ENCODE measurements at regions not wholly inside any gene's neighbourhood (a gene's known extent, or its start where the extent isn't known, plus 50 kb on each side); places are given as distances from the start of the nearest gene placed in this dataset.

DNA sequence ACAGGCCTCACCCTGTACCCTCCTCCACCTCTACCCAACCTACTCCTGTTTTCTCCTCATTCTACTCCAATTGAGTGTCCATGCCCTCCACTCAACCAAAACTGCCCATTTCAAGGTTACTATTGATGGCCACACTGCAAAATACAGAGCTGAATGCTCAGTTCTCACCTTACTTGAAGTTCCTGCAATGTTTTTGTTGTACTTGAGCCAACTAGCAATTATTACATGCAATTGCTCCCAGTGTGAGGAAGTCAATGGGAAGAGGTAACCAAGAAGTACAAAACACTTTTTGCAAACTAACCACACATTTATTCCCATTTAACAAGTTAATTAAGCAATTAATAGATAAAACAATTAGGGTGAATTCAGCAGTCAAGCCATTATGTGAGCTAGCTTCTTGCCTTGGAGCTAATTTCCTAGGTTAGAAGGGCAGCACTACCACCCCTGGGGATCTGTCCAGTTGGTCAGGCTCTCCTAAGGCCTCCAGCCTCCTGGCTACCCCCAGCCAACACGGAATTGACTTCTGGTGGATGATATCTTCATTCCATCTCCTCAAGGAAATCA is 52.4 kb upstream of the GGTLC1 start:
- POLR2A ChIA-PET = no interaction called here
- TF ChIP-seq, protein P1, sequence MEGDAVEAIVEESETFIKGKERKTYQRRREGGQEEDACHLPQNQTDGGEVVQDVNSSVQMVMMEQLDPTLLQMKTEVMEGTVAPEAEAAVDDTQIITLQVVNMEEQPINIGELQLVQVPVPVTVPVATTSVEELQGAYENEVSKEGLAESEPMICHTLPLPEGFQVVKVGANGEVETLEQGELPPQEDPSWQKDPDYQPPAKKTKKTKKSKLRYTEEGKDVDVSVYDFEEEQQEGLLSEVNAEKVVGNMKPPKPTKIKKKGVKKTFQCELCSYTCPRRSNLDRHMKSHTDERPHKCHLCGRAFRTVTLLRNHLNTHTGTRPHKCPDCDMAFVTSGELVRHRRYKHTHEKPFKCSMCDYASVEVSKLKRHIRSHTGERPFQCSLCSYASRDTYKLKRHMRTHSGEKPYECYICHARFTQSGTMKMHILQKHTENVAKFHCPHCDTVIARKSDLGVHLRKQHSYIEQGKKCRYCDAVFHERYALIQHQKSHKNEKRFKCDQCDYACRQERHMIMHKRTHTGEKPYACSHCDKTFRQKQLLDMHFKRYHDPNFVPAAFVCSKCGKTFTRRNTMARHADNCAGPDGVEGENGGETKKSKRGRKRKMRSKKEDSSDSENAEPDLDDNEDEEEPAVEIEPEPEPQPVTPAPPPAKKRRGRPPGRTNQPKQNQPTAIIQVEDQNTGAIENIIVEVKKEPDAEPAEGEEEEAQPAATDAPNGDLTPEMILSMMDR (IDR thresholded peaks at IDR 0.05) = no peak
- DNase-seq (no peak), ATAC-seq (ENCODE audit: low read depth) (no peak)
- no peak overlapping the region for H3K27ac Mint-ChIP-seq
- H3K4me1 Mint-ChIP-seq = no peaks in the 10 kb centered on the region
- intact Hi-C loops (cut with micrococcal nuclease) = no loop called here
- H3K27me3 Mint-ChIP-seq = no peaks in the 10 kb centered on the region
- CTCF ChIA-PET = no interaction called here
- no peaks in the 10 kb centered on the region for H3K9me3 Mint-ChIP-seq
- H3K4me3 Mint-ChIP-seq = no peak overlapping the region
- H3K36me3 Mint-ChIP-seq (ENCODE audit: low read depth) = no peaks in the 10 kb centered on the region

GRCh38 chr20:24039196-24039595 is 50.6 kb upstream of the GGTLC1 start:
- CTCF ChIA-PET = no interaction called here
- Mint-ChIP-seq H3K27ac (no peak overlapping the region), H3K36me3 (ENCODE audit: low read depth) (no peaks in the 10 kb centered on the region), H3K9me3 (no peaks in the 10 kb centered on the region), H3K4me1 (no peaks in the 10 kb centered on the region), H3K4me3 (no peak overlapping the region), H3K27me3 (no peaks in the 10 kb centered on the region)
- DNase-seq (no peak), ATAC-seq (ENCODE audit: low read depth) (no peak)
- TF ChIP-seq, protein P1 (IDR thresholded peaks at IDR 0.05) = no peak
- intact Hi-C loops (cut with micrococcal nuclease) = no loop called here
- POLR2A ChIA-PET = no interaction called here
